Endothelial cell of umbilical vein (primary cell): ENCODE measurements at regions not wholly inside any gene's neighbourhood (a gene's known extent, or its start where the extent isn't known, plus 50 kb on each side); places are given as distances from the start of the nearest gene placed in this dataset.

ENCODE experiments used
- CTCF ChIP-seq, 2 donors: IDR thresholded peaks; 1 replicate in 1 of 2; 2 replicates in 1 of 2; pipeline ENCODE4 v1.5.1; 2011; ENCODE audit warnings: low read length in 2 of 2, mild to moderate bottlenecking in 2 of 2, moderate library complexity in 2 of 2, control low read depth in 1 of 2, inconsistent platforms in 1 of 2, low read depth in 1 of 2; ENCODE audit not compliant: insufficient read depth in 1 of 2; ENCODE audit errors: extremely low read depth in 1 of 2
- EZH2 ChIP-seq: IDR thresholded peaks from 2 replicates; pipeline ENCODE4 v1.6.1; 2012; ENCODE audit warnings: borderline replicate concordance, low read depth, mild to moderate bottlenecking, moderate library complexity, low read length, inconsistent platforms; ENCODE audit not compliant: severe bottlenecking
- FOS ChIP-seq: IDR thresholded peaks from 2 replicates; pipeline ENCODE4 v1.6.1; 2011; ENCODE audit warnings: mild to moderate bottlenecking, low read length, moderate library complexity, borderline replicate concordance; ENCODE audit not compliant: insufficient read depth
- GATA2 ChIP-seq: IDR thresholded peaks from 2 replicates; pipeline ENCODE4 v1.7.0; 2011; ENCODE audit warnings: low read depth, mild to moderate bottlenecking, moderate library complexity, mixed read lengths, low read length; ENCODE audit not compliant: insufficient read length, insufficient read depth
- JUN ChIP-seq: IDR thresholded peaks from 2 replicates; pipeline ENCODE4 v1.6.1; 2011; ENCODE audit warnings: borderline replicate concordance, low read depth; ENCODE audit not compliant: insufficient read length, insufficient read depth
- MAX ChIP-seq: IDR thresholded peaks from 2 replicates; pipeline ENCODE4 v1.6.1; 2011; ENCODE audit not compliant: insufficient read depth, insufficient read length
- POLR2A ChIP-seq: IDR thresholded peaks from 2 replicates; pipeline ENCODE4 v1.6.1; 2012; ENCODE audit warnings: low read depth, mild to moderate bottlenecking, control low read depth, low read length
- POLR2AphosphoS5 ChIP-seq: IDR thresholded peaks from 2 replicates; pipeline ENCODE4 v1.6.1; 2012; ENCODE audit warnings: low read depth, mild to moderate bottlenecking, control low read depth, low read length, moderate library complexity; ENCODE audit not compliant: insufficient read depth

GRCh38 chr3:139285691-139286090 lies 58.1 kb upstream of the MRPS22 start:
- TF ChIP-seq EZH2: no peak
- no peak for TF ChIP-seq CTCF (IDR thresholded peaks at IDR 0.05; ENCODE audit: extremely low read depth in 1 of 2, insufficient read depth in 1 of 2, low read depth in 1 of 2, low read length in 2 of 2)
- TF ChIP-seq JUN: no peak
- TF ChIP-seq MAX: no peak
- no peak for TF ChIP-seq POLR2A
- TF ChIP-seq FOS: no peak
- no peak for TF ChIP-seq POLR2AphosphoS5
- no peak for TF ChIP-seq GATA2
